MCF 10A (cell line): ENCODE measurements at regions not wholly inside any gene's neighbourhood (a gene's known extent, or its start where the extent isn't known, plus 50 kb on each side); places are given as distances from the start of the nearest gene placed in this dataset.

Experiments used
- BruUV-seq: library from RNA; stranded (reverse); fragments of 400-500 nt; replicated peaks from 2 replicates; lab custom pipeline; 2021; lab: Mats Ljungman, UMichigan
- CTCF ChIA-PET: fragments of 300-600 bp; sonication (Branson Sonifier 250); formaldehyde crosslinking; extraction: SDS; loops from one replicate; lab custom pipeline; 2021; ENCODE audit warnings: antibody characterized with exemption, inconsistent platforms; lab: Yijun Ruan, JAX
- POLR2A ChIA-PET: fragments of 300-600, 350-650 bp; sonication (Branson Sonifier 250); formaldehyde crosslinking; extraction: SDS; loops from one replicate; lab custom pipeline; 2020; ENCODE audit warnings: antibody characterized with exemption, inconsistent platforms; lab: Yijun Ruan, JAX
- DNase-seq: peaks from one replicate; pipeline ENCODE4 v3.0.0-alpha.2; 2018; ENCODE audit not compliant: unreplicated experiment
- H3K27ac Mint-ChIP-seq: one replicate; pipeline ENCODE4 v1.8.0; 2022; ENCODE audit warnings: mild to moderate bottlenecking, low read depth, mixed read lengths; ENCODE audit not compliant: unreplicated experiment
- H3K27me3 Mint-ChIP-seq: one replicate; pipeline ENCODE4 v1.8.0; 2022; ENCODE audit warnings: mixed read lengths; ENCODE audit not compliant: insufficient read depth, unreplicated experiment
- H3K36me3 Mint-ChIP-seq: one replicate; pipeline ENCODE4 v1.8.0; 2022; ENCODE audit warnings: mild to moderate bottlenecking, moderate library complexity, mixed read lengths; ENCODE audit not compliant: insufficient read depth, unreplicated experiment
- H3K4me1 Mint-ChIP-seq: one replicate; pipeline ENCODE4 v1.8.0; 2022; ENCODE audit warnings: mixed read lengths; ENCODE audit not compliant: insufficient read depth, unreplicated experiment
- H3K4me3 Mint-ChIP-seq: one replicate; pipeline ENCODE4 v1.8.0; 2022; ENCODE audit warnings: mild to moderate bottlenecking, moderate library complexity, mixed read lengths; ENCODE audit not compliant: unreplicated experiment
- H3K9me3 Mint-ChIP-seq: one replicate; pipeline ENCODE4 v1.8.0; 2022; ENCODE audit warnings: mixed read lengths; ENCODE audit not compliant: unreplicated experiment
- intact Hi-C: fragments of 100-400 bp; cut with micrococcal nuclease; formaldehyde crosslinking; loops from 2 replicates; pipeline ENCODE4 v1.14.1; 2022
- TF ChIP-seq, protein P1 (sequence below): fragments of 200-600 bp; IDR thresholded peaks from one replicate; pipeline ENCODE4 v1.8.0; 2022; ENCODE audit warnings: antibody characterized with exemption, mild to moderate bottlenecking; ENCODE audit not compliant: unreplicated experiment

DNA sequence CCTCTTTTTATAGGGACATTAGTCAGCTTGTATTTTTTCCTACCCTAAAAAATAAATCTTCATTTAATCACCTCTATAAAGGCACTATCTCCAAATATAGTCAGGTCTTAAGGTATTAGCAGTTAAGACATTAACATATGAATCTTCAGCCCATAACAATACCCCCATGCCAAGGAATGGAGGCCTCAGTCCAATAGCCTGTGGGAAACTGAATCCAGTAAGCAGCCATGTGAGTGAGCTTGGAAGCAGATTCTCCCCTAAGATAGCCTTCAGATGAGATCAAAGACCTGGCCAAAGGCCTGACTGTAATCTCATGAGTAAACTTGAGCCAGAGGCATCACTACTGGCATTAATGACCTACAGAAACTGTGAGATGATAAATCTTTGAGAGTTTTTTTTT, 232.1 kb upstream of the SYT10 start:
- POLR2A ChIA-PET, result interaction anchor here (0.6 to 1.2 kb wide), 2 partner anchors 13 to 21 kb away, joined by 3 to 4 read pairs; no protein-coding TSS in a partner anchor
- H3K27ac Mint-ChIP-seq, result no peak overlapping the region

DNA sequence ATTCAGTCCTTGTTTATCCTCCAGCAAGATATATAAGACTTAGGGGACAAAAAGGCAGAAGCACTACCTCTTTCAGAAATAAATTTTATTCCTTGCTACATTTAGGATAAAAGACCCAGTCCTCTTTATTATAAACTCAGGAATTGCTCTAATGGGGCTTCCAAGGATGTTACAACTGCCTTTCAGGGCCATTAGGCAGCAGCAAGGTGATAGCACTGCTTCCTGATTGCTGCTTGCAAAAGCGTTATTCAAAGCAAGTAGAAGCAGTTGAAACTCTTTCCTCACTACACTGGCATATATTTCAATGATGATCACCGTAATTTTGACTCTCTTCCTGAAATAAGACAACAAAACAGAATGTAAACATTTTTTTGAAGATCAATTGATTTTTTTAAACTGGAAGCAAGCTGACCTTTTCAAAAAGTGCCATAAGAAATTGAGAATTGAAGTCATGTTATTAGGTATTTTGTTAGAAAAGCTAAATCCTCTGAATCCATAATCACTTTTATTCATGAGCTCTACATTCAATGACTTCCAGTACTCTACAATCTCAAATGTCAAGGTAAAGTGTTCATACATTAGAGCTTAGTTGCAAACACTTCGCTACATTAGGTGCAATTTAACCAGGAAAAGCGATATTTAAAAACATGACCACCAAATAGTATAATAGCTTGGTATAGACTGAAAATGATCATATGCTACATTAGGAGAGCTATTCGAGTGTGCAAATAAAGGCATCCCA, 233.4 kb upstream of the SYT10 start:
- Mint-ChIP-seq H3K4me1 (no peaks in the 10 kb centered on the region), H3K36me3 (no peaks in the 10 kb centered on the region), H3K9me3 (peaks cover 8% of the 10 kb centered on the region), H3K4me3 (no peak overlapping the region), H3K27me3 (no peaks in the 10 kb centered on the region), H3K27ac (no peak overlapping the region)
- TF ChIP-seq, protein P1, sequence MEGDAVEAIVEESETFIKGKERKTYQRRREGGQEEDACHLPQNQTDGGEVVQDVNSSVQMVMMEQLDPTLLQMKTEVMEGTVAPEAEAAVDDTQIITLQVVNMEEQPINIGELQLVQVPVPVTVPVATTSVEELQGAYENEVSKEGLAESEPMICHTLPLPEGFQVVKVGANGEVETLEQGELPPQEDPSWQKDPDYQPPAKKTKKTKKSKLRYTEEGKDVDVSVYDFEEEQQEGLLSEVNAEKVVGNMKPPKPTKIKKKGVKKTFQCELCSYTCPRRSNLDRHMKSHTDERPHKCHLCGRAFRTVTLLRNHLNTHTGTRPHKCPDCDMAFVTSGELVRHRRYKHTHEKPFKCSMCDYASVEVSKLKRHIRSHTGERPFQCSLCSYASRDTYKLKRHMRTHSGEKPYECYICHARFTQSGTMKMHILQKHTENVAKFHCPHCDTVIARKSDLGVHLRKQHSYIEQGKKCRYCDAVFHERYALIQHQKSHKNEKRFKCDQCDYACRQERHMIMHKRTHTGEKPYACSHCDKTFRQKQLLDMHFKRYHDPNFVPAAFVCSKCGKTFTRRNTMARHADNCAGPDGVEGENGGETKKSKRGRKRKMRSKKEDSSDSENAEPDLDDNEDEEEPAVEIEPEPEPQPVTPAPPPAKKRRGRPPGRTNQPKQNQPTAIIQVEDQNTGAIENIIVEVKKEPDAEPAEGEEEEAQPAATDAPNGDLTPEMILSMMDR, result no peak
- ChIA-PET CTCF (interaction anchor here (0.6 kb wide), 1 partner anchor 9 kb away, joined by 3 read pairs; no protein-coding TSS in a partner anchor), POLR2A (interaction anchor here (1.2 kb wide), 1 partner anchor 14 kb away, joined by 3 read pairs; no protein-coding TSS in a partner anchor)
- DNase-seq, result no peak
- no TSS peak for BruUV-seq
- intact Hi-C loops, result no loop called here

More for the DNA sequence above, 232.1 kb upstream of the SYT10 start:
- no TSS peak for BruUV-seq
- intact Hi-C loops, result no loop called here
- Mint-ChIP-seq H3K36me3 (no peaks in the 10 kb centered on the region), H3K4me1 (no peaks in the 10 kb centered on the region), H3K27me3 (no peaks in the 10 kb centered on the region), H3K4me3 (no peak overlapping the region), H3K9me3 (peaks cover 8% of the 10 kb centered on the region)
- CTCF ChIA-PET, result no interaction called here
- TF ChIP-seq, protein P1, result no peak
- no peak for DNase-seq

DNA sequence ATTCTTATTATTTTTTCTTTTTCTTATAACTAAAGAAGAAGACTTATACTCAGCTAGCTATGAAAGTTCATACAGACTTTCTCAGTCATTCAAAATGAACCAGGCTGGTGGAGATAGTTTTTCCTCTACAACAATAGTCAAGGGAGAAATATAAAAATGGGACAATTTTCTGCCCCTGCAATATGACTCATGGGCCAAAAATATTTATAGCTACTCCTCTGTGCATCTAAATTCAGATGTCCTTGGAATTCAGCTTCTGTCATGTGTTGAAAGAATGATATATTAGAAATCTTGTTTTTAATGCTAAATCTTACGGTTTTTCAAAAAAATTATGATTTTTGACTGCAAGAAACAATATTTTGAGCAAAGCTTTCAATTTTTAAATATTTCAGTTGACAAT, 237.2 kb upstream of the SYT10 start:
- ChIA-PET POLR2A (no interaction called here), CTCF (no interaction called here)
- peaks cover 8% of the 10 kb centered on the region for H3K9me3 Mint-ChIP-seq
- no peaks in the 10 kb centered on the region for H3K4me1 Mint-ChIP-seq
- TF ChIP-seq, protein P1, result no peak
- H3K4me3 Mint-ChIP-seq, result no peak overlapping the region
- intact Hi-C loops, result no loop called here
- H3K27me3 Mint-ChIP-seq, result no peaks in the 10 kb centered on the region
- no peak overlapping the region for H3K27ac Mint-ChIP-seq
- no TSS peak for BruUV-seq
- H3K36me3 Mint-ChIP-seq, result no peaks in the 10 kb centered on the region
- no peak for DNase-seq

DNA sequence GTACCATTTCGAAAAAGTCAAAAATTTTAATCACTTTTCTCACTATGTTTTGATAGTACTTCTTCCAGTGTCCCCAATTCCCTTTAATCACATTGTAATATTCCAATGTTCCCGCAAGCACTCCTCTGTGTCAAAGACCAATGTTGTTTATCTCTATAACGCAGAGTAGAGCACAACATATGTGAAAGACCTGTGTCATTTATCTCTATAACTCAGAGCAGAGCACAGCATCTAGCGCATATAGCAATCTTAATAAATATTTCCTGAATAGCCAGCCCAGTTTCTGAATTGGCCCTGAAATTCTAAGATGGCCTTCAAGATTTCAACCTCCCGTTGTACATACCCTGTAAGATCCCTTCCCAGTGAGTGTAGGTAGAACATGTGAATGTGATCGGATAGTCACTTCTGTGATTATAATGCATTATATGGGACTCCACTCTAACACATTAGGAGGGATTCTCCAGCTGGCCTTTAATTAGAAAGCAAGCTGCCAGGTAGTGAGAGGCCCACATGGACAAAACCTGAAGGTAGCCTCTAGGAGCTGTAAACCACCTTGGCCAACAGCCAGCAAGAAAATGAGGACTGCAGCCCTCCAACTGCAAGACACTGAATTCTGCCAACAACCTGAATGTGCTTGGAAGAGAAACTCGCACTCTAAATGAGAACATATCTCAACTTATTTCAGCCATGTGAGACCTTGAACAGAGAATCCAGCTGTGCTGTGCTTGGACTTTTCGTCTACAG, 238.8 kb upstream of the SYT10 start:
- intact Hi-C loops, result no loop called here
- no TSS peak for BruUV-seq
- Mint-ChIP-seq H3K4me3 (no peak overlapping the region), H3K4me1 (no peaks in the 10 kb centered on the region), H3K9me3 (peaks cover 7% of the 10 kb centered on the region), H3K36me3 (no peaks in the 10 kb centered on the region), H3K27ac (no peak overlapping the region), H3K27me3 (no peaks in the 10 kb centered on the region)
- CTCF ChIA-PET, result no interaction called here
- TF ChIP-seq, protein P1, result no peak
- no peak for DNase-seq
- POLR2A ChIA-PET, result no interaction called here
